Erythroblast (primary cell): ENCODE measurements at regions not wholly inside any gene's neighbourhood (a gene's known extent, or its start where the extent isn't known, plus 50 kb on each side); places are given as distances from the start of the nearest gene placed in this dataset.

Experiments used
- DNase-seq, 2 experiments: peaks; one replicate each; lab custom pipeline; 2025; lab: John Stamatoyannopoulos, UW
- GATA1 ChIP-seq: IDR thresholded peaks from 2 replicates; pipeline ENCODE4 v1.6.1; 2011; ENCODE audit warnings: low read depth, mild to moderate bottlenecking, control low read depth, low read length, moderate library complexity
- POLR2A ChIP-seq: IDR thresholded peaks from 2 replicates; pipeline ENCODE4 v1.6.1; 2011; ENCODE audit warnings: mild to moderate bottlenecking, low read length

DNA sequence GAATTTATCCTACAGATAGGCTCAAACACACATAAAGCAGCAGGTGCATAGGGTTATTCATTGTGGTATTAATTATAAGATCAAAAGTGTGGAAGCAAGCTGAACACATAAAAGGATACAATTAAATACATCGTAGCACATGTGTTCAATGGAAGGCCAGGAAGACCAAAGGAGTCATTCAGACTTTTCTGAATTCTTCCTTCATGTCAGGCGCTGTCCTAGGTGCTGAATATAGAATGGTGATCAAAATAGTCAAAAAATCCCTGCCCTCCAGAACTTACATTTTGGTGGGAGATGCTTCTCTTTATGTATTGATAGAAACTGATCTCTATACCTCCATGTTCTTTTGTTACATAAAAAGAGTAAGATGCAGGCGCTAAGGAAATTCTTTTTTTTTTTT lies 439.0 kb upstream of the ASIC2 start:
- DNase-seq, result peak; percentile 6 to 36
- TF ChIP-seq GATA1, result no peak
- TF ChIP-seq POLR2A, result no peak

DNA sequence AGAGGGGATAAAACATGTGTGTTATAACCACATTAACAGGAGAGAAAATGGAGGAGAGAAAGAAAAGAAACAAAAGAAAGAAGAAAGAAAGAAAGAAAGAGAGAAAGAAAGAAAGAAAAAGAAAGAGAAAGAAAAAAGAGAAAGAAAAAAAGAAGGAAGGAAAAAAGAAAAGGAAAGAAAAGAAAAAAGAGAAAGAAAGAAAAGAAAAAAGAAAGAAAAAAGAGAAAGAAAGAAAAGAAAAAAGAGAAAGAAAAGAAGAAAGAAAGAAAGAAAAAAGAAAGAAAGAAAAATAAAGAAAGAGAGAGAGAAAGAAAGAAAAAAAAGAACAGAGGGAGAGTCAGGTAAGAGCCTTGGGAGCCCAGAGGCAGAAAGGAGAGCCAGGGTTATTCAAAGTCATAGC lies 446.6 kb upstream of the ASIC2 start:
- no peak for TF ChIP-seq GATA1
- TF ChIP-seq POLR2A, result no peak
- DNase-seq, result no peak

DNA sequence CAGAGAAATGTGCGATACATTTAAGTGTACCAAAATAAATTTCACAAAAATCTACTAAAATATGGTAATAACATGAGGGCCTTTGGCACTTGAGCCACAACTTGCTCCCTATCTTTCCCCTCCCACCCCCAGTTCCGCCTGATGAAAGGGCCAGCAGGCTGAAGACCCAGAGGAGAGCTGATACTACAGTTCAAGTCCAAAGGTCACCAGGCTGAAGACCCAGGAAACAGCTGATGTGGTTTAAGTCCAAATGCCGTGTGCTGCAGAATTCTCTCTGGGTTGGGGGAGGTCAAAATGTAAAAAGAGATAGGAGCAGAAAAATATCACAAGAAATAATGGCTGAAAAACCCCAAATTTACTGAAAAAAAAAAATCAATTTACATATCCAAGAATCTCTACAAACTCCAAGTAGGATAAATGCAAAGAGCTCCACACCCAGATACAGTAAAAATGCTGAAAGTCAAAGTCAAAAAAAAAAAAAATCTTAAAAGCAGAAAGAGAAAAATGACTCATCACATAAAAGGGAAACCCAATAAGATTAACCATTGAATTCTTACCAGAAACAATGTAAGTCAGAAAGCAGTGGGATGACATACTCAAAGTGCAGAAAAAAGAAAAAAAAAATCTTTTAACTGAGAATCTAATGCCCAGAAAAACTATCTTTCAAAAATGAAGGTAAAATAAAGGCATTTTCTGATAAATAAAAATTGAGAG lies 452.1 kb upstream of the ASIC2 start:
- DNase-seq, result no peak
- TF ChIP-seq POLR2A (no peak), GATA1 (no peak)

DNA sequence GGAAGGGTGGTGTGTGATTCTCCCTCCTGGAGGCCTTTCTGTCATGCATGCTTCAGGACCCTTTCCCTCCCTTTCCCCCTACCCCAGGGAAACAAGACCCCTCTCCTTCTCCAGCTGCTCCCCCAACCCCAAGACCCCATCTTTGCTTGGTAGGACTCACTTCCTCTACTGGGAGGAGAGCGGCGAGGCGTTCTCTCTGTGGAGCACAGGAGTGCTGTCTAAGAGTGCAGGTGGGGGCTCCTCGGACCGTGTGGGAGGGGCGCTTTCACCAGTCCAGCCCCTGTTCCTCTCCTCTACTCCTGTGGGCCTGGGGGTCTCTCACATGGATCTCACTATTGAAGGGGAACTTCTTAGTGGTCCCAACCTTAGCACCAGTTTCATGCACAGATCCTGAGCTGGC lies 456.1 kb upstream of the ASIC2 start:
- no peak for DNase-seq
- TF ChIP-seq GATA1, result no peak
- no peak for TF ChIP-seq POLR2A

DNA sequence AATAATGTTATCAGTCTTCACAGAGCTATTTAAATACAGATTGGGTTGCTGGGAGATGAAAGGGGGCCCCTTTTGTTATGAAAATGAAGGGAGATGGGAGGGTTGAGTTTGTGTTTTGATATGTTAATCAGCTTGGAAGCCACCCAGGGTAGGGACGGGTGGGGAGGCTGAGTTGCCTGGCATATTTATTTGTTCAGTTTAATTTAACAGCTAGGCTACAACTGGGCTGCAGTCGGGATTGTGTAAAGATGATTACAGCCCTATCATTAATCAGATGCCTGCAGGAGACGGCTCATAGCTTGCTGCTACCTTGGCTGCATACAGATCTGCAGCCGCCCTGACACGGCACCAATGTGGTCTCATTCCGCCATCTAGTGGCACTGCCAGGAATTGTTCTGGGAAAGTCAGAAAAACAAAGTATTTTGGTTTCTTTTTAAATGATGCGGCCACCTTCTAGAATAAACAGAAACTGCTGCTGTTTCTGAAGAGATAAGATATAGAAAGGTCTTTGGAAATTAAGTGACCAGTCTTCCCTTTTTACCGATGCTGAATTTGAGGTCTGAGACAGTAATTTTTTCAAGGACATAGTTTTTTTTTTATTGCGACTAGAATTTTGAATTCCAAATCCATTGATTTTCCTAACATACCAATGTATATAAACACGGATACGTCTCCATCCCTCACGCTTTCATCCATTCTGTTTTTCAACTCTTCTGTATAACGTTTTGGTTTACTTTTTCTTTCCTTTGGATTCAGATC lies 458.0 kb upstream of the ASIC2 start:
- peak; percentile 70 to 82 for DNase-seq
- no peak for TF ChIP-seq POLR2A

DNA sequence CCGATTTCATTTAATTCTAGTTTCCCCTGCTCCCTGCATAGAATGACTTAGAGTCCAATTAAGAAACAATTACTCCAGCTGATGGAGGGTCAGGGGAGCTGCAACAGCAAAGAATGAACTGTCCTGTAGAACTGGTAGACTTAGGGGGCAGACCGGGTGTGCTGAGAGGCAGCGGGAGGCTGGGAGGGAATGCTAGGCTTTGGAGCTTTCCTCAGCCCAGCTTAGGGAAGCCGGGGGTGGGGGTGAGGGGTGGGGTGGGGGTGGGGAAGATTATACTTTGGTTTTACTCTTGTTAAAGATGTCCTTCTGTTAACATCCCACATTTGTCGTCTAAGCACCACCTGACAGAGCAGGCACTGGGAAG lies 458.6 kb upstream of the ASIC2 start:
- DNase-seq, result no peak
- no peak for TF ChIP-seq POLR2A
- TF ChIP-seq GATA1, result no peak

DNA sequence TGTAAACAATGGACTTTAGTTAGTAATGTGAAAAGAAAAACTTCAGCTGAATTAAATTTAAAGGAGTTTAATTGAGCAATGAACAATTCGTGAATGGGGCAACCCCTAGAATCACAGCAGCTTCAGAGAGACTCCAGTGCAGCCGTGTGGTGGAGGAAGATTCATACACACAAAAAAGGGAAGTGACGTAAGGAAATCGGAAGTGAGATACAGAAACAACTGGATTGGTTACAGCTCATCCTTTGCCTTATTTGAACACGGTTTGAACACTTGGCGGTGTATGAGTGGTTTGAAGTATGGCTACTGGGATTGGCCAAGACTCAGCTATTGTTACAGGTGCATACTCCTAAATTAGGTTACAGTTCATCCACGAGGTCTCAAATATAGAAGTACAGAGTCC lies 460.4 kb upstream of the ASIC2 start:
- TF ChIP-seq POLR2A (no peak), GATA1 (no peak)

DNA sequence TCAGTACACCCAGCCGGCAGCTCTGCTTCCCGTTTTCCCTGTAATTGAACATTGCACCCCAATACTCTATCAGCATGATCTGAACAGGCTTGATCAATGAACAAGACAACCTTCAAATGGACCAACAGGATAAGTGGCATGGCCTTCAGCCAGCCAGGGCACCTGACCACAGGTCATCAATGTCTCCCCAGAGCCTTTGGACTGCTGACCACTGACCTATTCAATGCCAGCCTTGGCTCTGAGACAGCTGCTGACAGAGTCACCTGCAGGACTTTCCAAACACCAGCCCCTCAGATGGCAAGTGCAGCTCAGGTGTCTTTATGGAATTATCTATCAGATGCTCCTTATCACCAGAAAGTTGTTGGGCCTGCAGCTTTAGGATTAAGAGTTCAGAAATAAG lies 462.9 kb upstream of the ASIC2 start:
- no peak for DNase-seq
- TF ChIP-seq POLR2A, result no peak

More for the DNA sequence above, 460.4 kb upstream of the ASIC2 start:
- DNase-seq, result no peak

DNA sequence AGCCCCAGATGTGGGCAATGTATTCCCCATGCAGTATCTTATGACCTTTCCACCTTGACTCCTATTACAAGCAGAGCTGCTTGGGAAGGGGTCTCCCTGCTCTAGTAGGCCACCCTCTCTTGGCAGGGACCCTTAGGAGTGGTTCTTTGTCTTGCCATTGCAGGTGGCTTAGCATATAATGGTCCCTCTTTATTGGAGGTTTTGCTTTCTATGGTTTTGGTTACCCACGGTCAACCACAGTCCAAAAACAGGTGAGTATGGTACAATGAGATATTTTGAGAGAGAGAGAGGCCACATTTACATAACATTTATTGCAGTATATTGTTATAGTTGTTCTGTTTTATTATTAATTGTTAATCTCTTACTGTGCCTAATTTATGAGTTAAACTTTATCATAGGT lies 472.8 kb upstream of the ASIC2 start:
- DNase-seq, result no peak
- TF ChIP-seq GATA1, result no peak
- no peak for TF ChIP-seq POLR2A

DNA sequence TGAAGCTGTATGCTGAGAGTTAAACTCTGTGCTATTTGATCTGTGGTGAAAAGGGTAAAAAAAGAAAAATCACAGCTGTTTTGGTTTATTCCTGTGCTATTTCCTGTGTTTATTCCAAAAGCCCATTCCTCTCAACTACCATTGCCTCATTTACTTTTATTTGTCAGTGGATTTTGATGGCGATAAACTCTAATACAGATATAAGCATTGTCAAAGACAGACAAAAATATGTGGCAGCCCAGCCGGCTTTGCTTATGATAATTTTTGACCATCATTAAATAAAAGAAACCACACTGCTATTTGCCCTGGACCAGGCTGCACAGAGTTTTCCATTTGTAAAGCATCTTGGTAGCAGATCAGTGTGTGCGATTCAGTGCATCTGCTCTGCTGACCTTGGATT lies 473.6 kb upstream of the ASIC2 start:
- no peak for TF ChIP-seq GATA1
- TF ChIP-seq POLR2A, result no peak
- DNase-seq, result no peak

DNA sequence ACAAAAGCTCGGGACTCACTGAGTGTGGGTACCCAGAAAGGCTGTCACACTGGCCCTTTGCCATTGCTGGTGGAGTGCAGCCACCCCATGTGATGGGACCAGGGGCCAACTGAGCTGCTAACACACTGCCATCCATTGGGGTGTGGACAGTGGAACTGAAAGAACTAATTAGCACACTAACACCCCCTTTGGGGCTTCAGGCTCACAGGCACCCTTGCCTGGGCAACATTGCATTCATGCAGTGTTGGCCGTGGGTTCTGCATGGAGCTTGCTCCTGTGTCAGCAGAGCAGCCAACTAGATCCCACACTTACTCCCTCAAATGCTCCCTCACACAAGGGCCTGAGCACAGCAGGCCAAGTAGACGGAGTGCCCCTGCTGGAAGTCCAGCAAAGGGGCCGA lies 476.0 kb upstream of the ASIC2 start:
- no peak for DNase-seq
- TF ChIP-seq POLR2A, result no peak
- no peak for TF ChIP-seq GATA1

DNA sequence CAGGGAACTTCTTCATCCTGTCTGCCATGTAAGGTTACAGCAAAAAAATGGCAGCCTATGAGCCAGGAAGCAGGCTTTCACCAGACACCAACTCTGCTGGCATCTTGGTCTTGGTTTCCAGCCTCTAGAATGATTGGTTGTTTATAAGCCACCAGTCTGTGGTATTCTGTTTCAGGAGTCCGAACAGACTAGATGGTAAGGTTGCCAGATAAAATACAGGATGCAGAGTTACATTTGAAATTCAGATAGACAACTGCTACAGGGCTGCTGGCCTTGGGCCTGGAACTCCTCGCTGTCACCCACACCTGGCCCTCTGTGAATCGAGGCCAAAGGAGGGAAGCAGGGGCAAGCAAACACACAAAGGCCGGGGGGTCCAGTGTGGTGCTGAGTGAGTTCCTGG lies 478.8 kb upstream of the CCL2 start:
- no peak for DNase-seq
- no peak for TF ChIP-seq GATA1
- TF ChIP-seq POLR2A, result no peak

DNA sequence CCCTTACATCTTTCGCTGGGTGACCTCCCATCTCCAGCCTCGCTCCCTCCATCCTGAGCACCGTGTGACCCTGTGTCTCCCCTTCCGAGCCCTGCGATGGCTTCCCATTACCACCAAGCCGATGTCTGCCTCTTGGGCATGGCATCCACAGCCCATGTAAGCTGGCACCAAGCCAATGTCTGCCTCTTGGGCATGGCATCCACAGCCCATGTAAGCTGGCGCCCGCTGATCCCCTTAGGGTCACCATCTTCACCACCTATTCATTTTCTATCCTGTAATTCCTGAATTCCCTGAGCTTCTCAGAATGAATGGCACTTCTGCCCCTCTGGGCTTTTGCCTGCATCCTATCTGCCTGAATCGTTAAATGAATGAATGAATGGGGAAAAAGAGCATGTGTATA lies 478.2 kb upstream of the CCL2 start:
- TF ChIP-seq GATA1, result no peak
- no peak for TF ChIP-seq POLR2A
- DNase-seq, result no peak

DNA sequence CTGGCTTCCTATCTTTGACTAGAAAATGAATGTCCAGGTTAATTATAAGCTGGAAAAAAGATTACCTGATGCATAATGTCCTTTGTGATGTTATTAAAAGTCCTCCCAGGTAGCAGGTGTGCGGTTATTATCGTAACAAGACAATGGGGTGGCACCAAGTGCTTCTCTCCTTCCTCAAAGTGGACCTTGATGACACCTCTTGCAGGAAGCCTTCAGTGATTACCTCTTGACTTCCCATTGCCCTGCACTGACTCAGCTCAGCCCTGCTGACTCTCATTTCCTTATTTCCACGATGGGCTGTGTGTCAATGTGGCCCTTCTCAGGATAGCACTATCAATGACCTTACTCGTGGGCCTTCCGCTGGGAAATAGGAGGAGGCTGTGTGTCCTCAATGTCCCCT lies 477.4 kb upstream of the CCL2 start:
- TF ChIP-seq POLR2A (no peak), GATA1 (no peak)
- no peak for DNase-seq
